IMR-90 (cell line): ENCODE measurements at regions not wholly inside any gene's neighbourhood (a gene's known extent, or its start where the extent isn't known, plus 50 kb on each side); places are given as distances from the start of the nearest gene placed in this dataset.

Source experiments
- CTCF ChIP-seq: conservative IDR thresholded peaks from 2 replicates; pipeline ENCODE4 v1.5.1; 2012; ENCODE audit warnings: mild to moderate bottlenecking, low read depth, low read length, improper control_type of control experiment
- MAZ ChIP-seq: IDR thresholded peaks from 2 replicates; pipeline ENCODE4 v1.6.1; 2012; ENCODE audit warnings: low read depth, mild to moderate bottlenecking, low read length, improper control_type of control experiment, moderate library complexity, borderline replicate concordance
- POLR2A ChIP-seq: IDR thresholded peaks from 2 replicates; pipeline ENCODE4 v1.6.1; 2012; ENCODE audit warnings: mild to moderate bottlenecking, low read depth, low read length
- RFX5 ChIP-seq: IDR thresholded peaks from 2 replicates; pipeline ENCODE4 v1.8.0; 2012; ENCODE audit warnings: low read depth, mild to moderate bottlenecking, low read length, moderate library complexity
- SMC3 ChIP-seq: fragments of 150-350 bp; IDR thresholded peaks from 2 replicates; pipeline ENCODE4 v1.6.1; 2016; ENCODE audit warnings: low read depth, mild to moderate bottlenecking, antibody characterized with exemption, low read length, moderate library complexity

- TF ChIP-seq CTCF (no peak), SMC3 (no peak), POLR2A (no peak), RFX5 (no peak), MAZ (no peak)
Observed at GRCh38 chr11:119529063-119529845, 106.3 kb upstream of the THY1 start.
